A673 (cell line): ENCODE measurements at regions not wholly inside any gene's neighbourhood (a gene's known extent, or its start where the extent isn't known, plus 50 kb on each side); places are given as distances from the start of the nearest gene placed in this dataset.

ENCODE experiments used
- BruUV-seq: library from RNA; stranded (reverse); fragments of 400-500 nt; replicated peaks from 2 replicates; lab custom pipeline; 2021; lab: Mats Ljungman, UMichigan
- CTCF ChIA-PET: fragments of 300-600 bp; sonication (Branson Sonifier 250); formaldehyde crosslinking; loops from one replicate; lab custom pipeline; 2022; ENCODE audit warnings: antibody characterized with exemption; lab: Charles Lee
- POLR2A ChIA-PET: fragments of 300-600 bp; sonication (Branson Sonifier 250); formaldehyde crosslinking; loops from one replicate; lab custom pipeline; 2022; ENCODE audit warnings: antibody characterized with exemption; ENCODE audit not compliant: low non-redundant PET; lab: Charles Lee
- DNase-seq: peaks from one replicate; pipeline ENCODE4 v3.0.0-alpha.2; 2015; ENCODE audit warnings: low spot score
- H3K27ac ChIP-seq: fragments of 200-600 bp; sonication (generic); 2 replicates; pipeline ENCODE4 v1.5.1; 2016; ENCODE audit warnings: mixed run types, low read depth, mild to moderate bottlenecking, mixed read lengths, antibody characterized with exemption, low read length; ENCODE audit not compliant: poor library complexity, severe bottlenecking
- H3K27me3 ChIP-seq: fragments of 200-600 bp; sonication (generic); replicated peaks from 2 replicates; pipeline ENCODE4 v1.6.1; 2017; ENCODE audit warnings: mixed run types, low read depth, mild to moderate bottlenecking, mixed read lengths, antibody characterized with exemption, low read length; ENCODE audit not compliant: insufficient read depth, poor library complexity
- H3K36me3 ChIP-seq: fragments of 200-600 bp; sonication (generic); 2 replicates; pipeline ENCODE4 v1.6.1; 2016; ENCODE audit warnings: mixed run types, mild to moderate bottlenecking, mixed read lengths, antibody characterized with exemption, low read length; ENCODE audit not compliant: insufficient read depth, poor library complexity, severe bottlenecking
- H3K4me1 ChIP-seq: fragments of 200-600 bp; sonication (generic); 2 replicates; pipeline ENCODE4 v1.6.1; 2017; ENCODE audit warnings: mixed run types, mild to moderate bottlenecking, mixed read lengths, antibody characterized with exemption, low read length; ENCODE audit not compliant: insufficient read depth, poor library complexity, severe bottlenecking
- H3K4me3 ChIP-seq: fragments of 200-600 bp; sonication (generic); 2 replicates; pipeline ENCODE4 v1.5.1; 2016; ENCODE audit warnings: low read depth, mixed run types, mild to moderate bottlenecking, mixed read lengths, low read length; ENCODE audit not compliant: poor library complexity, severe bottlenecking
- H3K9me3 ChIP-seq: fragments of 200-600 bp; sonication (generic); 2 replicates; pipeline ENCODE4 v1.6.1; 2016; ENCODE audit warnings: mixed run types, low read depth, mild to moderate bottlenecking, mixed read lengths, antibody characterized with exemption, low read length; ENCODE audit not compliant: poor library complexity, severe bottlenecking
- EZH2 ChIP-seq: fragments of 200-600 bp; sonication (generic); IDR thresholded peaks from 2 replicates; pipeline ENCODE4 v1.6.1; 2017; ENCODE audit warnings: borderline replicate concordance, low read depth, mild to moderate bottlenecking, mixed read lengths, antibody characterized with exemption, low read length; ENCODE audit not compliant: poor library complexity, severe bottlenecking
- intact Hi-C: fragments of 100-400 bp; cut with micrococcal nuclease; formaldehyde crosslinking; loops from one replicate; pipeline ENCODE4 v1.10.0; 2022; ENCODE audit not compliant: unreplicated experiment
- TF ChIP-seq, protein P1 (sequence below): fragments of 300-800, 200-600 bp; sonication (generic); conservative IDR thresholded peaks from 2 replicates; pipeline ENCODE4 v1.5.1; 2017; ENCODE audit warnings: low read depth, mild to moderate bottlenecking, antibody characterized with exemption, low read length, moderate library complexity, mixed read lengths

DNA sequence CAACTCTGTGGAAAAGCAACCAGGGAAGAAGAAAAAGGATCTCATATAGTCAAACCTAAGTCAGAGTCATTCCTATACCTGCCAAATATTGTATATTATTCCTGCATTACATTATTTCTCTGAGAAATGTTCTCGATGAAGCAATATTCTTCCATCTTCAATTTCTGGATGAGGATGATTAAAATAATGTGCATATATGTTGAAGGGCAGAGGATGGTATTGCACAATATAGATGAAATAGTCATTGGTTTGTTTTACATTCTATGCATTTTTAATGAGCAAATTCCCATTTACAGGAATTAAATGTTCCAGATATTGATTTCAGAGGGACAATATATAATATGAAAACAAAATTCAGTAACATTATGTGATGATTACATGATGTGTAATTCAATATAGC is 545.2 kb downstream of the STK39 start:
- no peak for DNase-seq
- Histone ChIP-seq H3K27ac (no peak overlapping the region), H3K36me3 (no peaks in the 10 kb centered on the region), H3K27me3 (no peaks in the 10 kb centered on the region), H3K4me1 (no peaks in the 10 kb centered on the region), H3K9me3 (no peaks in the 10 kb centered on the region), H3K4me3 (no peak overlapping the region)
- BruUV-seq = no TSS peak
- intact Hi-C loops = no loop called here
- no peak for TF ChIP-seq EZH2
- TF ChIP-seq, protein P1, sequence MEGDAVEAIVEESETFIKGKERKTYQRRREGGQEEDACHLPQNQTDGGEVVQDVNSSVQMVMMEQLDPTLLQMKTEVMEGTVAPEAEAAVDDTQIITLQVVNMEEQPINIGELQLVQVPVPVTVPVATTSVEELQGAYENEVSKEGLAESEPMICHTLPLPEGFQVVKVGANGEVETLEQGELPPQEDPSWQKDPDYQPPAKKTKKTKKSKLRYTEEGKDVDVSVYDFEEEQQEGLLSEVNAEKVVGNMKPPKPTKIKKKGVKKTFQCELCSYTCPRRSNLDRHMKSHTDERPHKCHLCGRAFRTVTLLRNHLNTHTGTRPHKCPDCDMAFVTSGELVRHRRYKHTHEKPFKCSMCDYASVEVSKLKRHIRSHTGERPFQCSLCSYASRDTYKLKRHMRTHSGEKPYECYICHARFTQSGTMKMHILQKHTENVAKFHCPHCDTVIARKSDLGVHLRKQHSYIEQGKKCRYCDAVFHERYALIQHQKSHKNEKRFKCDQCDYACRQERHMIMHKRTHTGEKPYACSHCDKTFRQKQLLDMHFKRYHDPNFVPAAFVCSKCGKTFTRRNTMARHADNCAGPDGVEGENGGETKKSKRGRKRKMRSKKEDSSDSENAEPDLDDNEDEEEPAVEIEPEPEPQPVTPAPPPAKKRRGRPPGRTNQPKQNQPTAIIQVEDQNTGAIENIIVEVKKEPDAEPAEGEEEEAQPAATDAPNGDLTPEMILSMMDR = no peak
- ChIA-PET CTCF (no interaction called here), POLR2A (no interaction called here)

DNA sequence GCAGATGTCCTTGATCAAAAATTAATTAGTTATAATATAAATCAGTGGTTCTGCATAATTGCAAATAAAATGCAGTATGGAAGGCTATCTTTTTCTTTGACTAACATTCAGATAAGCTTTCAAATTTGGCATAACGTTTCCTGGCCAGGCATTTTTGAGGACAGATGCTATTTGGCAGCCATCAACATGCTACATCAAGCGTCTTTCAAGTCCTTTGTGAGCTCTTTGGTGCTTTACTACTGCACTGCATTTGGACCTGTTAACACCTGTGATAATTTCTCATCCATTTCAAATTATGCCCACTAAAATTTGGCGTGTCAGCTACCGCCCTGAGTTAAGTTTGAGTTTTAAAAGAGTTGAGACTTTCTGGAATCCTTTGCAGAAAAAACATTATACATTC is 545.7 kb downstream of the STK39 start:
- no peak for DNase-seq
- no peaks in the 10 kb centered on the region for H3K27me3 ChIP-seq
- no peaks in the 10 kb centered on the region for H3K36me3 ChIP-seq
- no peak overlapping the region for H3K4me3 ChIP-seq
- H3K27ac ChIP-seq = no peak overlapping the region
- ChIA-PET POLR2A (no interaction called here), CTCF (no interaction called here)
- TF ChIP-seq EZH2 = no peak
- TF ChIP-seq, protein P1 = no peak
- H3K9me3 ChIP-seq = no peaks in the 10 kb centered on the region
- no TSS peak for BruUV-seq
- intact Hi-C loops = no loop called here
- no peaks in the 10 kb centered on the region for H3K4me1 ChIP-seq

DNA sequence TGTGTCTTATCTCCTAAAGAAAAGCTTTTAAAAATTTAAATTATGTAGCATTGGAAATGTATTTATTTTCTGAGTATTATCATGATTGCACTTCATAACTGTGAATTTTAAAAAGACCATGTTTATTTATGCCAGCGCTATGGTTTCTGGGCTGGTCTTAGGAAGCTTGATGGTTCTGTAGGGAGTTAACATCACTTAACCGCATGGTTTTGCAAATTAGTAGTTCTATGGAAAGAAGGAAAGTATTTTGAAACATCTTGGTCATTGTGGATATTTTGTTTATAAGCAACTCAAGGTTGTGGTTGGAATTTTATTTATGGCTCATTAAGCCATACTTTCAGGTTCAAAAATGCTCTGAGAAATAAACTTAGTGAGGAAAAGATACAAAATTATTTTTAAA is 549.4 kb downstream of the STK39 start:
- CTCF ChIA-PET = no interaction called here

More for the DNA sequence above, 549.4 kb downstream of the STK39 start:
- no peak for DNase-seq
- Histone ChIP-seq H3K4me1 (no peaks in the 10 kb centered on the region), H3K27me3 (no peaks in the 10 kb centered on the region), H3K27ac (no peak overlapping the region), H3K36me3 (no peaks in the 10 kb centered on the region), H3K4me3 (no peak overlapping the region), H3K9me3 (no peaks in the 10 kb centered on the region)
- TF ChIP-seq, protein P1 = no peak
- TF ChIP-seq EZH2 = no peak
- BruUV-seq = no TSS peak
- POLR2A ChIA-PET = no interaction called here
- intact Hi-C loops = no loop called here
